Tibial nerve (tissue), 4 donors: ENCODE measurements at regions not wholly inside any gene's neighbourhood (a gene's known extent, or its start where the extent isn't known, plus 50 kb on each side); places are given as distances from the start of the nearest gene placed in this dataset.
"Not testable (repeated sequence)": the region's sequence is repeated elsewhere in the genome, so short reads cannot be mapped to it uniquely, and the experiment has no call there.

ENCODE experiments used
- CTCF ChIP-seq, 5 experiments: fragments of 200-600 bp in 3 of 5; fragments of 450-650 bp in 2 of 5; sonication (generic) in 3 of 5; IDR thresholded peaks; one replicate each; pipeline ENCODE4 v1.5.1; 2016 to 2019; ENCODE audit warnings: antibody characterized with exemption in 5 of 5, mild to moderate bottlenecking in 3 of 5, moderate library complexity in 2 of 5
- EP300 ChIP-seq, 2 donors: sonication (generic); formaldehyde crosslinking; IDR thresholded peaks; one replicate each; pipeline ENCODE4 v1.6.1; 2017; ENCODE audit warnings: antibody characterized with exemption in 2 of 2, mild to moderate bottlenecking in 1 of 2
- POLR2A ChIP-seq, 2 donors: fragments of 450-650 bp; IDR thresholded peaks; one replicate each; pipeline ENCODE4 v1.6.1; 2017; ENCODE audit warnings: antibody characterized with exemption in 2 of 2, mild to moderate bottlenecking in 2 of 2, moderate library complexity in 2 of 2

DNA sequence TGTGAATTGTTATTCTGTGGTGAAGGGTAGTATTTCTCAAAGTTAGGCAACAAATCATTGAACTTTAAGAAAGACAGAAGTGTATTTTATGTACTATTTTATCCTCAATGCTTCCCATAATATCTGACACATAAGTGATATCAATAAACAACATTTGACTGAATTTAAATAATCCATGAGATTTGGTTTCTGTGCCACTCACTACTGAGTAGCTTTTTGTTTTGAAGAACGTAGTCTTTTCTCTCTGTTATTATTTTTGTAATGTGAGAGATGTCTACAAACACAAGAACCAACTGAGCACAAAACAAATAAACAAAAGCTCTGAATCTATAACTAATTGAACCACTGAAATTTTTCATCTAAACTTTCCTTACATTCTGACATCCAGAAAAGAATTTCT, 401.2 kb downstream of the CHL1 start:
- TF ChIP-seq POLR2A, CTCF, EP300 (IDR thresholded peaks at IDR 0.05): not testable (repeated sequence)
